NCI-H2196 treated with DMSO at 0.1 percent for 48 hours (cell line): ENCODE measurements at regions not wholly inside any gene's neighbourhood (a gene's known extent, or its start where the extent isn't known, plus 50 kb on each side); places are given as distances from the start of the nearest gene placed in this dataset.
"Not testable (repeated sequence)": the region's sequence is repeated elsewhere in the genome, so short reads cannot be mapped to it uniquely, and the experiment has no call there.

ENCODE experiments used
- DNase-seq: peaks from one replicate; lab custom pipeline; 2025; ENCODE audit not compliant: unreplicated experiment; lab: John Stamatoyannopoulos, UW

DNA sequence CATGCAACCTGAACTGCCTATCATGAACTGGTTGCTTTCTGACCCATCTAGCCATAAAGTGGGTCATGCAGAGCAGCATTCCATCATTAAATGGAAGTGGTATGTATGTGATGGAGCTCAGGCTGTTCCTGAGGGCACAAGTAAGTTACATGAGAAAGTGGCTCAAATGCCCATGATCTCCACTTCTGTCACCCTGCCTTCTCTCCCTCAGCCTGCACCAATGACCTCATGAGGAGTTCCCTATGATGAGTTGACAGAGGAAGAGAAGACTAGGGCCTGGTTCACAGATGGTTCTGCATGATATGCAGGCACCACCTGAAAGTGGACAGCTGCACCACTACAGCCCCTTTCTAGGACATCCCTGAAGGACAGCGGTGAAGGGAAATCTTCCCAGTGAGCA lies 127.7 kb upstream of the ZC3H12C start:
- not testable (repeated sequence) for DNase-seq

GRCh38 chr11:109965926-109966325 lies 127.3 kb upstream of the ZC3H12C start:
- DNase-seq: not testable (repeated sequence)

- not testable (repeated sequence) for DNase-seq
These were observed 126.1 kb upstream of the ZC3H12C start for GRCh38 chr11:109967136-109967535.

DNA sequence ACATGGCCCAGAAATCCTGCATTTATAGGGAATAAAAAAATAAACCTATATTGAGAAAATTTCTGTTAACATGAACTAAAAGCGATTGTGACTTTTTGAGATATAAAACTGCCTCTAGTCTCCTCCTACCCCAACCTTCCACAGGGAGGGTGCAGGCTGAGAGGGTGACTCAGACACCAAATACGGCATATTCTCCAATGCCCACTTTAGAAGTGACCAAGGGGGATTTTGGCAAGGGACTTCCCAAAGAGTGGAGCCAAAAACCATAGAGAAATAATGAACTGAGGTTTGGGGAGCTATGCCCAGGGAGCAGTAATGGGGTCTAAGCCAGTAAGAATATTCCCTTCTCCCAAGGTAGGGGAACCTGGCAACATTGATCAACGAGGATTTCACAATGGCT lies 124.9 kb upstream of the ZC3H12C start:
- DNase-seq: no peak

- no peak for DNase-seq
These were observed 124.4 kb upstream of the ZC3H12C start for GRCh38 chr11:109968781-109969180.

GRCh38 chr11:109970516-109971183 lies 122.5 kb upstream of the ZC3H12C start:
- DNase-seq: no peak

DNA sequence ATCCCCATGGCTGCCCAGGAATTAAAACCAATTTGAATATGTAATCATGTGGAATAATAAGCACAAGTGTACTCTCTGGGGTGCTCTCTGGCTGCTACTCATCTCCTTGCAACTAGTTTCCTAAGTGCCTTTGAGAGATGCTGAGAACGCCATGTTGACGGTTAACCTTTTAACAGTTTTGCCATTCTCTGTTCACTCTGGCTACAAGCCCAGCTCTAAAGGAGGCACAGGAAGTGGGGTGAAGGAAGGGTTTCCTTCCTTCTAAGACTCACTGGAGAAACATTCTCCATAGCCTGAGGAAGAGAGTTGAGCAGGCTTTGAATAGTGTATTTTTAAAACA lies 122.0 kb upstream of the ZC3H12C start:
- no peak for DNase-seq

GRCh38 chr11:109972181-109972715 lies 120.9 kb upstream of the ZC3H12C start:
- no peak for DNase-seq

- DNase-seq: no peak
These were observed 120.3 kb upstream of the ZC3H12C start for GRCh38 chr11:109972939-109973338.

- no peak for DNase-seq
These were observed 119.7 kb upstream of the ZC3H12C start for GRCh38 chr11:109973486-109973885.

DNA sequence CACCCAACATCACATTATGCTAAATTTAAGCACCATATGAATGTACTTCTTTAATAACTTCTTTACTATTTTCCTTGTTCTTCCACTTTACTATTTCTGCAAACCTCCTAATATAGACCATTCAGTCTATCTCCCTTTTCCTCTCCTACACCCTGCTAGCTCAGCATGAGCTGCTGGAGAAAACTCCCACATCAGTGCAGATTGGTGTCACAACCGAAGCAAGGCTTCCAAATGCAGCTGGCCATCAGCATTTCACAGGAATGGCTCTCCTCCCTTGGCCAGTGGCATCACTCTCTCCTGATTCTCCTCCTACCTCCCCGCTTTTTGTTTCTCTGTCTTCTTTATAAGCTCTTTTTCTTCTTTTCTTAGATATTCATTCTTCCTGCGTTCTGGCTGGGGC lies 118.7 kb upstream of the ZC3H12C start:
- DNase-seq: no peak

DNA sequence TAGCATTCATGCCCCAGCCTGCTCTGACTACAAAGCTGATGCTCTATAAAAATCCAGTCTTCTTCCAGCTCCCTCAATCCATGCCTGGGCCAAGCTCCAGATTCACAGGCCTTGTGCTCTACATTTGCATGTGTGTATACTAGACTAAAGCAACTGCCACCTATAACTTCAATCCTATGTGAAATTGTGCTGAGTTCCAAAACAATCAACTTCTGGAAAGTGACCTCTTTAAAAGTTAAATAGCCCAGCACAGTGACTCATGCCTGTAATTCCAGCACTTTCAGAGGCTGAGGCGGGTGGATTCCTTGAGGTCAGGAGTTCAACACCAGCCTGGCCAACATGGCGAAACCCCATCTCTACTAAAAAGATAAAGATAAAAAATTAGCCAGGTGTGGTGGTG lies 114.3 kb upstream of the ZC3H12C start:
- no peak for DNase-seq

DNA sequence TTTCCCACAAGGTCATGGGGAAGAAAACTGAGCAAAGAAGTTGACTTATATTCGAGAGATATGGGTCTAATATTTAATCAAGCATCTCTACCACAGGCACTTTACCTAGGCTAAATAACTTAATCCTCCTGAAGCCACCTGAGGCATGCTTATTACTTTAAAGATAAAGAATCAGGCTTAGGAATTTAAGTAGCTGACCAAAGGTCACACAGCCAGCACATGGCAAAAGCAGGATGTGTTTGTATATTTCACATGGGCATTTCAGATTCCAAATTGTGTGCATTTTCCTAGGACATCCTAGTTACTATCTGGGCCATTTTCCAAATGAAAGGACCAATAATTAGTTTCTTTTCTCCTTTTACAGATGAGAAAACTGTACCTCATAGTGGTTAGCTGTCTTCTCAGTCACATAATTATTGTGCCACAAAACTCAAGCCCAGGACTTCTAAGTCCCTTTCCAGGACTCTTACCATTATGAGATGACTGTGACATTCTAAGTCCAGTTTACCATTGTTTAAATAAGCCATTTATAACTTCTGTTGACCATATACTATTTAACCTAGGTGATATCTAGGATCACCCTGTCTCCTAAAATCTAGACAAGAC lies 112.1 kb upstream of the ZC3H12C start:
- DNase-seq: no peak

GRCh38 chr11:109983358-109983757 lies 109.8 kb upstream of the ZC3H12C start:
- DNase-seq: no peak

- no peak for DNase-seq
These were observed 108.4 kb upstream of the ZC3H12C start for GRCh38 chr11:109984634-109985289.

DNA sequence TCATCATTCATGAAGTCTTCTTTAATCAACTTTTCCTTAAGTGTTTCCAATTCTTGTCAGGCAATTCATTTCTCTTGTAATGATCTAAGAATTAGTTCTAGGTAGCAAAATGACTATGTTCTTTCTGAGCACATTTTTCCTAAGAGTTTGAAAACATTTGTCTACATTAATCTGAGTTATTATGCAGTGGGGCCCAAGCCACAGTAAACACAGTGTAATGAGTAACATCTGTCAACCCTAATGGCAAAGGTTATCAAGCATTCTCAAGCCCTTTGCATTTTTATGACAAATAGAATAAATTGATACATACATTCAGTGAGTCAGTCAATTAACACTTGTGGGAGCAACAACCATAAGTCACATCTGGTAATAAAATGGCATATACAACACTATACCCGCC lies 106.7 kb upstream of the ZC3H12C start:
- no peak for DNase-seq

- no peak for DNase-seq
These were observed 101.4 kb upstream of the ZC3H12C start for GRCh38 chr11:109991835-109992234.

DNA sequence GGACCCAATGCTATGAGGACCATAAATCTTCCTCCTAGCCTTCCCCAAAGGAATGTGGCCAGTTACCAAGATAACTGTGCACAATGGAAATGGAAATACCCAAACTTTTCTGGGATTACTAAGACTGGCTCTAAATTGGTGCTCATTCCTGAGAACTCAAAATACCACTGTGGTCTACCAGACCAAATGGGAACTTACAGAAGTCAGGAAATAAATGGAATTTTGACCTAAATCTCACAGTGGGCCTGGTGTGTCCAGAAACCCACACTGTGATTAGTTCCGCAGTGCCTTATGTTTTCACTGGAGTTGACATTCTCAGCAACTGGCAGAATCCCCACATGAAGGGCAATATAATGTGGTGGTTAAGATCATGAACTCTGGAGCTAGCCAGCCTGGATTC lies 99.4 kb upstream of the ZC3H12C start:
- DNase-seq: no peak

DNA sequence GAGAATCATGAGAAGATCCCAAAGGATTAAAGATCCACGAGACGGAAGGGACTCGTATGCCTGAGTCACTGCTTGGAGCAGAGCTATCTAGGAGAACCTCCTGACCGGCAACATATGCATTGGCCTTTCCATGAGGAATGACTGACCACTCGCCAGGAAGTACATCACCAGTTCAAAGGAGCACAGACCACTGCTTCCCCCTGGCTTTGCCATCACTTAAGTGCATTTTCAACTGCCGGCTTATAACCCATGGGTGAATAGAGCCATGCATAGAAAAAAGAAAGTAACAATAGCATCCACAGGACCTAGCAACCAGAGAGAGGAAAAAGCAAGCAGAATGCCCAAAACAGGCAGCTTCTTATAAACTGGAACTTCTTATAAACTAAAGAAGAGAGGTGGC lies 98.3 kb upstream of the ZC3H12C start:
- no peak for DNase-seq

- no peak for DNase-seq
These were observed 97.1 kb upstream of the ZC3H12C start for GRCh38 chr11:109996060-109996459.

DNA sequence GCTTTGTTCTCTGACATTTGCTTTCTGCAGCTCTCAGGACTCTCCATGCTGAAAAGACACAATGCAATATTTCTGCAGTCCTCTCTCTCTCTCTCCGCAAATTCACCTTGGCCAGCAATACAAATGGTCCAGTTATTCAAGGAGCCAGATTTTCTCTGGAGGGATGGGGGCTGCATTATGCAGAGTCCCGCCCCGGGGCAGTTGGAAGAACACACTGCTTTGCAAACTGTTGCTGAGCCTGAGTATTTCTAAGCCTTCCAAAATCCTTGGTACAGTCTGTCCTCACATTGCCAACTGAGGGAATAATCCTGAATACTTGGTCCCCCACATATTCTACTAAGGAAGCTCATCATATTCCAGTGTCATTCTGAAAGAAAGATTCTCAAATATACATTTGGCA lies 94.3 kb upstream of the ZC3H12C start:
- DNase-seq: no peak

- no peak for DNase-seq
These were observed 93.1 kb upstream of the ZC3H12C start for GRCh38 chr11:110000031-110000502.
